Stimulated activated CD4-positive, alpha-beta T cell treated with anti-CD3 and anti-CD28 coated beads, Interleukin-12 subunit alpha, Interleukin-12 subunit beta, amount 100 ng/mL, for 24 hours (primary cell): ENCODE measurements at regions not wholly inside any gene's neighbourhood (a gene's known extent, or its start where the extent isn't known, plus 50 kb on each side); places are given as distances from the start of the nearest gene placed in this dataset.

Experiments used
- DNase-seq, 2 experiments: peaks; one replicate each; pipeline ENCODE4 v3.0.0-alpha.2; 2020; ENCODE audit warnings: low read depth in 2 of 2

DNA sequence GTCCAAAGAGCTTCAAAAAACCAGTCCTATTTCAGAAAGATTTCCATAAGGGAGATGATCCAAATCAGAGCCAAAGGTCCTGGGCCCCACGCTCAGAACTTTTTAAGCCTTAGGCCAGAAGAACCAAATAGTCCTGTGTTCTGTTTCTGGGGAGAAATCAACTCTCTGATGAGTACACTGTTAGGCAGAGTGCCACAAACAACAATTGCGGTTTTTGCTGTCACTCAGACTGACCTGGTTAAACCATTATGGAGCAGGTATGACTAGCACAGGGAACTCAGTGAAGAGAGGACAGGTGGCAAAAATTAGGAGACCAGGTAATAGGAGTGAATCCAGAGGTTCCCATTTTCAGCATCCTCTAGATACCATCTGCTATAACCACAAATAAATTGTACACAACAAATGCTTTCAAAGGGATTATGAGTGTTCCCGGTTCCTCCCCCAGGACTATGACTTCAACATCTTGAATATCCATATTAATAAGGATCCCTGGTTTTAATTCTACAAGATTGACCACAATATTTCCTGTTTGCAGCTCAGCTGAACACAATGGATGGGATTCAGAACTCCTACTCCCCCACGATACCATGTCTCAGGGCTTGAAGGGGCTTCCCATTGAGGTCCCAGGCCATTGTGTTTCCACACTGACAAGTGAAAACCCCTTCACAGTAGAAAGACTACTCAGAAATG, 52.1 kb upstream of the FREM1 start:
- no peak for DNase-seq

DNA sequence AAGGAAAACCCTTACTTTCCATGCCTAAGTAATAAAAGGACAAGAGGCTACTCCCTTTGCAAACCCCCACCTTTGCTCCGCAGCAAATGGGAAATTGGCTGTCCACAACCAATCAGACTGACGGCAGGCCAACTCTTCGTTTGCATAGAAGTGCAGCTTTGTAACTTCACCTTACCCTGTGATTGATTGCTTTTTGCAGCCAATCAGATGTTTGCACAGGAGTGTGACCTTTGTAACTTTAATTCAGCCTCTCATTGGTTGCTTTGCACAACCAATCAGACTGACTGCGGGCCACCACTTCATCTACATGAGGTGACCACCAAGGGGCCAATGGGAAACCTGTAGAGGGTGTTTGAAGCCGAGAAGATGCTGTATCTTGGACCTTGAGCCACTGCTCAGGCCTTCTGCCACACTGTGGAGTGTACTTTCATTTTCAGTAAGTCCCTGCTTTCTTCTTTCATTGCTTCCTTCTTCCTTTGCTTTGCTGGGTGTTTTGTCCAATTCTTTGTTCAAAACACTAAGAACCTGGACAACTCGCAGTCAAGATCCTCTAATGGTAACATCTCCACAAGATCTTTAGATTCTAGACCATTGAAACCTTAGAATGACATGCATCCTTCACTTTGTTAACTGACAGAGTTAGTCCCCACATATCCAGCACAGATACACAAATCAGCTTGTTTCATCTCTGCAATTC, 51.3 kb upstream of the FREM1 start:
- no peak for DNase-seq

DNA sequence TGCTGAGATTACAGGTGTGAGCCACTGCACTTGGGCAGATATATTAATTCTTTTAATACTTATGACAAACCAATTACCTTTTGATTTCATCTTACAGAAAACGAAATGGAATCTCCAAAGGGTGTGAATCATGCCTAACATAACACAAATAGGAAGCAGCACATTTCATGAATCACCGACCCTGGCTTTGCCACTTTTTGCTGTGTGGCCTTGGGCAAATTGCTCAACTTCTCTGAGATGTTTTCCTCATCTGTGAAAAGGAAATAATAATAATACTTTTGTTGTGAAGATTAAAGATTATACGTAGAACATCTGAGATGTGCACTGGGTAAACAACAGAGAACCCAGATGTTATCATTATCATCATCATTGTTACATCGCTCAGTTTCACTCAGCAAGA, 50.7 kb upstream of the FREM1 start:
- DNase-seq: no peak
